ENCODE measurements at regions not wholly inside any gene's neighbourhood (a gene's known extent, or its start where the extent isn't known, plus 50 kb on each side); places are given as distances from the start of the nearest gene placed in this dataset.

- intact Hi-C loops (cut with DNase I) = no loop called here
- no peaks in the 10 kb centered on the region for H3K9me3 ChIP-seq
- no peak overlapping the region for H3K4me3 ChIP-seq
- no peaks in the 10 kb centered on the region for H3K27me3 ChIP-seq
- peaks cover 9 to 22% of the 10 kb centered on the region in 2 donors for H3K4me1 ChIP-seq
- H3K36me3 ChIP-seq = no peaks in the 10 kb centered on the region
- no peak for TF ChIP-seq CTCF (IDR thresholded peaks at IDR 0.05)
- no peak overlapping the region for H3K27ac ChIP-seq
- no peak for DNase-seq (ENCODE audit: low spot score in 2 of 2)
These were observed 176.6 kb upstream of the MSX2 start for GRCh38 chr5:174547814-174548213.

GRCh38 chr5:174549254-174549653 is 175.1 kb upstream of the MSX2 start:
- no peak for TF ChIP-seq CTCF (IDR thresholded peaks at IDR 0.05)
- Histone ChIP-seq H3K4me1 (peaks cover 9 to 32% of the 10 kb centered on the region in 2 donors), H3K4me3 (no peak overlapping the region), H3K27me3 (no peaks in the 10 kb centered on the region), H3K27ac (no peak overlapping the region), H3K9me3 (no peaks in the 10 kb centered on the region), H3K36me3 (no peaks in the 10 kb centered on the region)
- intact Hi-C loops (cut with DNase I) = no loop called here
- DNase-seq (ENCODE audit: low spot score in 2 of 2) = peak; percentile 34 to 91

GRCh38 chr5:174550026-174550425 is 174.4 kb upstream of the MSX2 start:
- H3K4me1 ChIP-seq = peaks cover 9 to 32% of the 10 kb centered on the region in 2 donors

GRCh38 chr5:174552428-174552827 is 172.0 kb upstream of the MSX2 start:
- Histone ChIP-seq H3K9me3 (no peaks in the 10 kb centered on the region), H3K27me3 (no peaks in the 10 kb centered on the region), H3K4me3 (no peak overlapping the region), H3K4me1 (peaks cover 9 to 32% of the 10 kb centered on the region in 2 donors), H3K27ac (no peak overlapping the region), H3K36me3 (no peaks in the 10 kb centered on the region)
- DNase-seq (ENCODE audit: low spot score in 2 of 2) = peak in 1 of 2 donors; percentile 30
- intact Hi-C loops (cut with DNase I) = loop anchor here (5.0 to 10.0 kb wide), 3 partner anchors 140 to 662 kb away; no protein-coding TSS in a partner anchor
- no peak for TF ChIP-seq CTCF (IDR thresholded peaks at IDR 0.05)

More at GRCh38 chr5:174550026-174550425, 174.4 kb upstream of the MSX2 start:
- H3K36me3 ChIP-seq = no peaks in the 10 kb centered on the region
- intact Hi-C loops (cut with DNase I) = loop anchor here (5.0 to 10.0 kb wide), 3 partner anchors 138 to 665 kb away; no protein-coding TSS in a partner anchor
- TF ChIP-seq CTCF (IDR thresholded peaks at IDR 0.05) = no peak
- H3K27ac ChIP-seq = no peak overlapping the region
- no peaks in the 10 kb centered on the region for H3K9me3 ChIP-seq
- no peaks in the 10 kb centered on the region for H3K27me3 ChIP-seq
- DNase-seq (ENCODE audit: low spot score in 2 of 2) = peak in 1 of 2 donors; percentile 30
- H3K4me3 ChIP-seq = no peak overlapping the region

- Histone ChIP-seq H3K27me3 (no peaks in the 10 kb centered on the region), H3K9me3 (no peaks in the 10 kb centered on the region), H3K4me1 (peaks cover 4 to 26% of the 10 kb centered on the region in 2 donors), H3K27ac (peak overlapping the region; percentile 59 to 67), H3K36me3 (no peaks in the 10 kb centered on the region), H3K4me3 (no peak overlapping the region)
- no peak for TF ChIP-seq CTCF (IDR thresholded peaks at IDR 0.05)
- intact Hi-C loops (cut with DNase I) = loop anchor here (5.0 to 10.0 kb wide), 3 partner anchors 141 to 661 kb away; no protein-coding TSS in a partner anchor
- DNase-seq (ENCODE audit: low spot score in 2 of 2) = peak; percentile 88 to 97
These were observed 170.8 kb upstream of the MSX2 start for GRCh38 chr5:174553556-174553955.

- Histone ChIP-seq H3K4me1 (peaks cover 0 to 17% of the 10 kb centered on the region in 2 donors), H3K36me3 (no peaks in the 10 kb centered on the region), H3K27me3 (no peaks in the 10 kb centered on the region), H3K27ac (no peak overlapping the region), H3K4me3 (no peak overlapping the region), H3K9me3 (no peaks in the 10 kb centered on the region)
- intact Hi-C loops (cut with DNase I) = loop anchor here (10.0 kb wide), 2 partner anchors 211 to 659 kb away; no protein-coding TSS in a partner anchor
- TF ChIP-seq CTCF (IDR thresholded peaks at IDR 0.05) = no peak
- DNase-seq (ENCODE audit: low spot score in 2 of 2) = no peak
These were observed 168.7 kb upstream of the MSX2 start for GRCh38 chr5:174555726-174556125.
